ENCODE measurements at regions not wholly inside any gene's neighbourhood (a gene's known extent, or its start where the extent isn't known, plus 50 kb on each side); places are given as distances from the start of the nearest gene placed in this dataset.

- no peak for TF ChIP-seq CTCF (IDR thresholded peaks at IDR 0.05)
- no peak for TF ChIP-seq POLR2AphosphoS5 (IDR thresholded peaks at IDR 0.05; ENCODE audit: low read depth, low read length)
These were observed 429.1 kb upstream of the FRG1 start for GRCh38 chr4:189511581-189511980.
